Neural cell (in vitro differentiated cells): ENCODE measurements at regions not wholly inside any gene's neighbourhood (a gene's known extent, or its start where the extent isn't known, plus 50 kb on each side); places are given as distances from the start of the nearest gene placed in this dataset.
"Not testable (repeated sequence)": the region's sequence is repeated elsewhere in the genome, so short reads cannot be mapped to it uniquely, and the experiment has no call there.

Source experiments
- H2AFZ ChIP-seq: fragments of 200-600, 300-800 bp; sonication (generic), shearing (Covaris generic); 2 replicates; pipeline ENCODE4 v1.6.0; 2014; ENCODE audit warnings: low read depth, mild to moderate bottlenecking, antibody characterized with exemption, low read length, moderate library complexity
- H3F3A ChIP-seq: fragments of 200-600 bp; shearing (Covaris generic); 2 replicates; pipeline ENCODE4 v1.6.1; 2016; ENCODE audit warnings: mild to moderate bottlenecking, moderate library complexity, mixed read lengths, antibody characterized with exemption, low read length; ENCODE audit not compliant: insufficient read depth, poor library complexity, severe bottlenecking
- H3K27ac ChIP-seq: fragments of 200-600, 300-800 bp; sonication (generic), shearing (Covaris generic); 2 replicates; pipeline ENCODE4 v1.5.1; 2014; ENCODE audit warnings: mild to moderate bottlenecking, low read length, moderate library complexity
- H3K27me3 ChIP-seq: fragments of 300-800, 200-600 bp; sonication (generic), shearing (Covaris generic); 2 replicates; pipeline ENCODE4 v1.6.0; 2014; ENCODE audit warnings: mild to moderate bottlenecking, low read depth, low read length, moderate library complexity; ENCODE audit not compliant: insufficient read depth
- H3K36me3 ChIP-seq: fragments of 300-800, 200-600 bp; sonication (generic), shearing (Covaris generic); 2 replicates; pipeline ENCODE4 v1.5.1; 2014; ENCODE audit warnings: mild to moderate bottlenecking, antibody characterized with exemption, low read length, moderate library complexity; ENCODE audit not compliant: insufficient read depth
- H3K4me2 ChIP-seq: fragments of 300-800, 200-600 bp; sonication (generic), shearing (Covaris generic); 2 replicates; pipeline ENCODE4 v1.6.0; 2014; ENCODE audit warnings: mild to moderate bottlenecking, low read length
- H3K4me3 ChIP-seq: fragments of 300-800, 200-600 bp; sonication (generic), shearing (Covaris generic); 2 replicates; pipeline ENCODE4 v1.5.1; 2014; ENCODE audit warnings: mild to moderate bottlenecking, low read length, moderate library complexity
- H3K79me2 ChIP-seq: fragments of 200-600 bp; shearing (Covaris generic); replicated peaks from 2 replicates; pipeline ENCODE4 v1.6.0; 2014; ENCODE audit warnings: mild to moderate bottlenecking, low read length, moderate library complexity; ENCODE audit not compliant: insufficient read depth
- H3K9ac ChIP-seq: fragments of 300-800, 200-600 bp; sonication (generic), shearing (Covaris generic); 2 replicates; pipeline ENCODE4 v1.6.1; 2016; ENCODE audit warnings: mild to moderate bottlenecking, low read length, mixed read lengths
- H3K9me2 ChIP-seq: fragments of 200-600 bp; shearing (Covaris generic); 2 replicates; pipeline ENCODE4 v1.6.1; 2016; ENCODE audit warnings: mild to moderate bottlenecking, low read length, mixed read lengths; ENCODE audit not compliant: insufficient read depth
- H3K9me3 ChIP-seq: fragments of 200-600, 300-800 bp; sonication (generic), shearing (Covaris generic); 2 replicates; pipeline ENCODE4 v1.6.1; 2016; ENCODE audit warnings: mild to moderate bottlenecking, mixed run types, low read length, moderate library complexity, mixed read lengths
- H4K20me1 ChIP-seq: fragments of 200-600 bp; shearing (Covaris generic); 2 replicates; pipeline ENCODE4 v1.6.1; 2016; ENCODE audit warnings: mild to moderate bottlenecking, mixed run types; ENCODE audit not compliant: insufficient read depth
- CTCF ChIP-seq: fragments of 450-650 bp; IDR thresholded peaks from 2 replicates; pipeline ENCODE4 v1.5.1; 2014; ENCODE audit warnings: antibody characterized with exemption, mild to moderate bottlenecking, moderate library complexity; ENCODE audit not compliant: poor library complexity, severe bottlenecking
- EP300 ChIP-seq: fragments of 450-650 bp; conservative IDR thresholded peaks from 2 replicates; pipeline ENCODE4 v1.6.1; 2014; ENCODE audit warnings: antibody characterized with exemption, mild to moderate bottlenecking, moderate library complexity; ENCODE audit not compliant: poor library complexity, severe bottlenecking
- EZH2 ChIP-seq: fragments of 200-600, 300-800 bp; shearing (Covaris generic), sonication (generic); IDR thresholded peaks from 2 replicates; pipeline ENCODE4 v1.6.1; 2014; ENCODE audit warnings: antibody characterized with exemption, low read length, borderline replicate concordance, mild to moderate bottlenecking; ENCODE audit not compliant: insufficient read depth, poor library complexity, severe bottlenecking
- MXI1 ChIP-seq: fragments of 450-650 bp; conservative IDR thresholded peaks from 2 replicates; pipeline ENCODE4 v1.6.1; 2014; ENCODE audit warnings: antibody characterized with exemption, mild to moderate bottlenecking; ENCODE audit not compliant: poor library complexity, severe bottlenecking
- POLR2AphosphoS5 ChIP-seq: IDR thresholded peaks from 2 replicates; pipeline ENCODE4 v1.6.1; 2012
- RAD21 ChIP-seq: fragments of 450-650 bp; conservative IDR thresholded peaks from 2 replicates; pipeline ENCODE4 v1.6.1; 2014; ENCODE audit warnings: antibody characterized with exemption, mild to moderate bottlenecking, moderate library complexity
- SMC3 ChIP-seq: fragments of 450-650 bp; conservative IDR thresholded peaks from 2 replicates; pipeline ENCODE4 v1.6.1; 2014; ENCODE audit warnings: antibody characterized with exemption, mild to moderate bottlenecking, moderate library complexity; ENCODE audit not compliant: poor library complexity
- TAF1 ChIP-seq: IDR thresholded peaks from 2 replicates; pipeline ENCODE4 v1.6.1; 2012; ENCODE audit warnings: low read depth
- TF ChIP-seq, protein P1 (sequence below): IDR thresholded peaks from 2 replicates; pipeline ENCODE4 v1.6.1; 2012; ENCODE audit warnings: borderline replicate concordance

DNA sequence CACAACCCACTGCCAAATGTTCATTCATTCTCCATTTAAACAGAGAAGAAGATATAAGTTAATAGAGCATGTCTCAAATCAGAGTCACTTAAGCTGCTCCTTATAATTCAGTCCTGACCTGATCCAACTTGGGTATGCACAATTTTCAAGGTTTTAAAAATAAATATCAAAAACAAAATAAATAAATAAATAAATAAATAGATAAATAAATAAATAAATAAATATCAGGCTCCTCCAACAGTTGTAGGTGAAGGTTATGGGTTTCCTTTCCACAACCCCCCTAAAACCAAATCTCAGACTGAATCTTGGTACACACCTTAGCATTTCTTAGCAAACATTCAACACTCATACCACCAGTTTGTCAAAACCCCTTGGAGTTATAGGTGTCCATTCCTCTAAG lies 204.4 kb downstream of the PARM1 start:
- Histone ChIP-seq H3K4me3 (no peak overlapping the region), H4K20me1 (no peaks in the 10 kb centered on the region)
- no peak for TF ChIP-seq POLR2AphosphoS5
- TF ChIP-seq MXI1, result no peak
- TF ChIP-seq SMC3, result no peak
- no peak for TF ChIP-seq CTCF
- no peak for TF ChIP-seq TAF1
- TF ChIP-seq EP300, result no peak
- TF ChIP-seq, protein P1, sequence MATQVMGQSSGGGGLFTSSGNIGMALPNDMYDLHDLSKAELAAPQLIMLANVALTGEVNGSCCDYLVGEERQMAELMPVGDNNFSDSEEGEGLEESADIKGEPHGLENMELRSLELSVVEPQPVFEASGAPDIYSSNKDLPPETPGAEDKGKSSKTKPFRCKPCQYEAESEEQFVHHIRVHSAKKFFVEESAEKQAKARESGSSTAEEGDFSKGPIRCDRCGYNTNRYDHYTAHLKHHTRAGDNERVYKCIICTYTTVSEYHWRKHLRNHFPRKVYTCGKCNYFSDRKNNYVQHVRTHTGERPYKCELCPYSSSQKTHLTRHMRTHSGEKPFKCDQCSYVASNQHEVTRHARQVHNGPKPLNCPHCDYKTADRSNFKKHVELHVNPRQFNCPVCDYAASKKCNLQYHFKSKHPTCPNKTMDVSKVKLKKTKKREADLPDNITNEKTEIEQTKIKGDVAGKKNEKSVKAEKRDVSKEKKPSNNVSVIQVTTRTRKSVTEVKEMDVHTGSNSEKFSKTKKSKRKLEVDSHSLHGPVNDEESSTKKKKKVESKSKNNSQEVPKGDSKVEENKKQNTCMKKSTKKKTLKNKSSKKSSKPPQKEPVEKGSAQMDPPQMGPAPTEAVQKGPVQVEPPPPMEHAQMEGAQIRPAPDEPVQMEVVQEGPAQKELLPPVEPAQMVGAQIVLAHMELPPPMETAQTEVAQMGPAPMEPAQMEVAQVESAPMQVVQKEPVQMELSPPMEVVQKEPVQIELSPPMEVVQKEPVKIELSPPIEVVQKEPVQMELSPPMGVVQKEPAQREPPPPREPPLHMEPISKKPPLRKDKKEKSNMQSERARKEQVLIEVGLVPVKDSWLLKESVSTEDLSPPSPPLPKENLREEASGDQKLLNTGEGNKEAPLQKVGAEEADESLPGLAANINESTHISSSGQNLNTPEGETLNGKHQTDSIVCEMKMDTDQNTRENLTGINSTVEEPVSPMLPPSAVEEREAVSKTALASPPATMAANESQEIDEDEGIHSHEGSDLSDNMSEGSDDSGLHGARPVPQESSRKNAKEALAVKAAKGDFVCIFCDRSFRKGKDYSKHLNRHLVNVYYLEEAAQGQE, result no peak
- no peak for TF ChIP-seq RAD21
- no peak for TF ChIP-seq EZH2

DNA sequence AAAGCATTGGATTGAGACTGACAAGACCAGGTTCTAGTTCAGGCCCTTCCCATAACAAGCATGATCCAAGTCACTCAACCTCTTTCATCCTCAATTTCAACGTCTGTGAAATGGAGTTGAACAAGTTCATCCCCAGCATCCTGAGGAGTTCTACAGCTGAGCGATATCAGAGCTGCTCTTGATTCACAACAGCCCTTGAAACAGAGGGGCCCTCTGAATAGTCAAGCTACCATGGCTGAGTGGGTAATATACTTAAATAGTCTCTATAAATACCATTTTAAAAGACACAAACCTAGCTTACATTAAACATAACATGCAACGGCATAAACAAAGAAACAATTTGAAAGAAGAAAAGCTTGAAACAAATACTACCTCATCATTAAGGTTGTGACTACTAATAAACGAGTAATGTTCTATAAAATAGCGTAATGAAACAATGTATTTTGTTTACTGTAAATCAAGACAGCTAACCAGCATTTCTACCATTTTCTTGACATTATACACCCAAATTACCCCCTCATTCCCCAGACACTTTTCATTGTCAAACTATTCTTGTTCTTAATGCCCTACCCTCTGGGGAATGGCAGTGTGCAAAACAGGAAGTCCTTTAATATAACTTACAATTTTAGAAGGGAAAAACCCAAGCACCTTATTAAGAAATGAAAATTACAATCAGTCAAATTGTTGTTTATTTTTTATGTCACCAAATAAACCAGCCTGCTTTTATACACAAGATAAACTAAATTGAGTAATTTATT lies 202.3 kb downstream of the PARM1 start:
- no peak overlapping the region for H3K4me2 ChIP-seq
- TF ChIP-seq EZH2 (no peak), TAF1 (no peak), RAD21 (no peak), CTCF (no peak), POLR2AphosphoS5 (no peak), EP300 (no peak), MXI1 (no peak)
- TF ChIP-seq, protein P1, result no peak
- no peaks in the 10 kb centered on the region for H3F3A ChIP-seq
- no peaks in the 10 kb centered on the region for H3K9me3 ChIP-seq
- H2AFZ ChIP-seq, result no peak overlapping the region
- no peaks in the 10 kb centered on the region for H3K36me3 ChIP-seq
- no peak overlapping the region for H3K4me3 ChIP-seq
- H3K9me2 ChIP-seq, result no peaks in the 10 kb centered on the region
- no peak overlapping the region for H3K9ac ChIP-seq
- H4K20me1 ChIP-seq, result no peaks in the 10 kb centered on the region
- H3K79me2 ChIP-seq, result no peaks in the 10 kb centered on the region
- H3K27ac ChIP-seq, result no peak overlapping the region
- no peaks in the 10 kb centered on the region for H3K27me3 ChIP-seq

More for the DNA sequence above, 204.4 kb downstream of the PARM1 start:
- Histone ChIP-seq H3K9me3 (no peaks in the 10 kb centered on the region), H3K27ac (no peak overlapping the region), H3K27me3 (no peaks in the 10 kb centered on the region), H3K9me2 (no peaks in the 10 kb centered on the region), H3F3A (no peaks in the 10 kb centered on the region), H2AFZ (no peak overlapping the region), H3K9ac (no peak overlapping the region), H3K79me2 (no peaks in the 10 kb centered on the region), H3K36me3 (no peaks in the 10 kb centered on the region), H3K4me2 (no peak overlapping the region)

DNA sequence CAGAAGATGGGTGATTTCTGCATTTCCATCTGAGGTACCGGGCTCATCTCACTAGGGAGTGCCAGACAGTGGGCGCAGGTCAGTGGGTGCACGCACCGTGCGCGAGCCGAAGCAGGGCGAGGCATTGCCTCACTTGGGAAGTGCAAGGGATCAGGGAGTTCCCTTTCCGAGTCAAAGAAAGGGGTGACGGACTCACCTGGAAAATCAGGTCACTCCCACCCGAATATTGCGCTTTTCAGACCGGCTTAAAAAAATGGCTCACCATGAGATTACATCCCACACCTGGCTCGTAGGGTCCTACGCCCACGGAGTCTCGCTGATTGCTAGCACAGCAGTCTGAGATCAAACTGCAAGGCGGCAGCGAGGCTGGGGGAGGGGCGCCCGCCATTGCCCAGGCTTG lies 194.0 kb downstream of the PARM1 start:
- not testable (repeated sequence) for H3K9ac ChIP-seq, H3K36me3 ChIP-seq, H3K9me2 ChIP-seq, H3K27me3 ChIP-seq, H3K9me3 ChIP-seq, H4K20me1 ChIP-seq, H3K4me3 ChIP-seq, H2AFZ ChIP-seq, H3F3A ChIP-seq, H3K4me2 ChIP-seq, H3K27ac ChIP-seq, H3K79me2 ChIP-seq
